ACC112 (cell line): ENCODE measurements at regions not wholly inside any gene's neighbourhood (a gene's known extent, or its start where the extent isn't known, plus 50 kb on each side); places are given as distances from the start of the nearest gene placed in this dataset.

Experiments
- H2AFZ ChIP-seq: fragments of 200-600 bp; sonication (generic); one replicate; pipeline ENCODE4 v1.6.0; 2017; ENCODE audit warnings: antibody characterized with exemption, low read length; ENCODE audit not compliant: unreplicated experiment
- H3K27ac ChIP-seq: fragments of 200-600 bp; sonication (generic); 2 replicates; pipeline ENCODE4 v1.5.1; 2014; ENCODE audit warnings: low read depth, mild to moderate bottlenecking, antibody characterized with exemption, low read length, moderate library complexity
- H3K27me3 ChIP-seq: fragments of 200-600 bp; sonication (generic); 2 replicates; pipeline ENCODE4 v1.6.1; 2014; ENCODE audit warnings: mild to moderate bottlenecking, antibody characterized with exemption, low read length, moderate library complexity, mixed read lengths; ENCODE audit not compliant: insufficient read depth
- H3K36me3 ChIP-seq: fragments of 200-600 bp; sonication (generic); 2 replicates; pipeline ENCODE4 v1.6.1; 2016; ENCODE audit warnings: mild to moderate bottlenecking, antibody characterized with exemption, low read length, moderate library complexity, mixed read lengths; ENCODE audit not compliant: insufficient read depth
- H3K4me1 ChIP-seq: fragments of 200-600 bp; sonication (generic); one replicate; pipeline ENCODE4 v1.6.1; 2016; ENCODE audit warnings: low read length, mixed read lengths; ENCODE audit not compliant: insufficient read depth, unreplicated experiment, control insufficient read depth
- H3K4me3 ChIP-seq: fragments of 200-600 bp; sonication (generic); 2 replicates; pipeline ENCODE4 v1.5.1; 2014; ENCODE audit warnings: mild to moderate bottlenecking, low read depth, low read length
- H3K79me2 ChIP-seq: fragments of 200-600 bp; sonication (generic); one replicate; pipeline ENCODE4 v1.6.0; 2016; ENCODE audit warnings: low read length; ENCODE audit not compliant: control insufficient read depth, unreplicated experiment, insufficient read depth

- no peak overlapping the region for H3K27ac ChIP-seq
- no peak overlapping the region for H2AFZ ChIP-seq
- no peaks in the 10 kb centered on the region for H3K79me2 ChIP-seq
Measured at GRCh38 chr4:27181693-27182092, 321.1 kb downstream of the STIM2 start.

GRCh38 chr4:27182211-27182610 is 321.6 kb downstream of the STIM2 start:
- no peak overlapping the region for H3K4me3 ChIP-seq
- H3K79me2 ChIP-seq: no peaks in the 10 kb centered on the region
- no peak overlapping the region for H3K27ac ChIP-seq
- no peaks in the 10 kb centered on the region for H3K27me3 ChIP-seq
- no peak overlapping the region for H2AFZ ChIP-seq
- no peaks in the 10 kb centered on the region for H3K4me1 ChIP-seq
- H3K36me3 ChIP-seq: no peaks in the 10 kb centered on the region

More at GRCh38 chr4:27181693-27182092, 321.1 kb downstream of the STIM2 start:
- H3K4me3 ChIP-seq: no peak overlapping the region
- H3K27me3 ChIP-seq: no peaks in the 10 kb centered on the region
- H3K4me1 ChIP-seq: no peaks in the 10 kb centered on the region
- H3K36me3 ChIP-seq: no peaks in the 10 kb centered on the region

GRCh38 chr4:27184508-27185155 is 324.0 kb downstream of the STIM2 start:
- Histone ChIP-seq H3K27me3 (no peaks in the 10 kb centered on the region), H2AFZ (no peak overlapping the region), H3K4me1 (no peaks in the 10 kb centered on the region), H3K4me3 (no peak overlapping the region), H3K79me2 (no peaks in the 10 kb centered on the region), H3K36me3 (no peaks in the 10 kb centered on the region), H3K27ac (no peak overlapping the region)

GRCh38 chr4:27186710-27187109 is 326.1 kb downstream of the STIM2 start:
- no peaks in the 10 kb centered on the region for H3K36me3 ChIP-seq
- H3K4me3 ChIP-seq: no peak overlapping the region
- 0 out of 2 replicates have a peak, but pooled peaks cover 5% of the 10 kb centered on the region for H3K27me3 ChIP-seq
- no peak overlapping the region for H3K27ac ChIP-seq
- H3K4me1 ChIP-seq: no peaks in the 10 kb centered on the region
- H2AFZ ChIP-seq: no peak overlapping the region
- no peaks in the 10 kb centered on the region for H3K79me2 ChIP-seq

GRCh38 chr4:27187786-27188185 is 327.1 kb downstream of the STIM2 start:
- Histone ChIP-seq H3K27me3 (0 out of 2 replicates have a peak, but pooled peaks cover 5% of the 10 kb centered on the region), H3K4me1 (no peaks in the 10 kb centered on the region), H3K36me3 (no peaks in the 10 kb centered on the region), H2AFZ (no peak overlapping the region), H3K4me3 (no peak overlapping the region), H3K79me2 (no peaks in the 10 kb centered on the region), H3K27ac (no peak overlapping the region)

- no peaks in the 10 kb centered on the region for H3K4me1 ChIP-seq
- H3K4me3 ChIP-seq: no peak overlapping the region
- no peak overlapping the region for H3K27ac ChIP-seq
- 0 out of 2 replicates have a peak, but pooled peaks cover 5% of the 10 kb centered on the region for H3K27me3 ChIP-seq
- no peaks in the 10 kb centered on the region for H3K79me2 ChIP-seq
- H3K36me3 ChIP-seq: no peaks in the 10 kb centered on the region
- H2AFZ ChIP-seq: no peak overlapping the region
Measured at GRCh38 chr4:27189683-27190082, 329.0 kb downstream of the STIM2 start.

GRCh38 chr4:27191592-27191991 is 331.0 kb downstream of the STIM2 start:
- H3K27ac ChIP-seq: no peak overlapping the region
- H3K27me3 ChIP-seq: 0 out of 2 replicates have a peak, but pooled peaks cover 11% of the 10 kb centered on the region
- no peaks in the 10 kb centered on the region for H3K4me1 ChIP-seq
- H3K79me2 ChIP-seq: no peaks in the 10 kb centered on the region
- no peak overlapping the region for H3K4me3 ChIP-seq
- H3K36me3 ChIP-seq: no peaks in the 10 kb centered on the region
- H2AFZ ChIP-seq: no peak overlapping the region

GRCh38 chr4:27194599-27195176 is 334.0 kb downstream of the STIM2 start:
- H3K27ac ChIP-seq: no peak overlapping the region
- 0 out of 2 replicates have a peak, but pooled peaks cover 11% of the 10 kb centered on the region for H3K27me3 ChIP-seq
- H2AFZ ChIP-seq: no peak overlapping the region
- H3K4me3 ChIP-seq: no peak overlapping the region
- H3K79me2 ChIP-seq: no peaks in the 10 kb centered on the region
- H3K36me3 ChIP-seq: no peaks in the 10 kb centered on the region
- no peaks in the 10 kb centered on the region for H3K4me1 ChIP-seq

GRCh38 chr4:27198246-27198645 is 337.6 kb downstream of the STIM2 start:
- Histone ChIP-seq H3K36me3 (no peaks in the 10 kb centered on the region), H3K4me1 (no peaks in the 10 kb centered on the region), H3K27ac (no peak overlapping the region), H3K27me3 (peaks cover 6% of the 10 kb centered on the region; the same call in 1 of the 2 replicates), H3K79me2 (no peaks in the 10 kb centered on the region), H3K4me3 (no peak overlapping the region), H2AFZ (no peak overlapping the region)

GRCh38 chr4:27198971-27199370 is 338.3 kb downstream of the STIM2 start:
- Histone ChIP-seq H3K27ac (no peak overlapping the region), H3K36me3 (no peaks in the 10 kb centered on the region), H3K79me2 (no peaks in the 10 kb centered on the region), H3K27me3 (peaks cover 6% of the 10 kb centered on the region; the same call in 1 of the 2 replicates), H2AFZ (no peak overlapping the region), H3K4me1 (no peaks in the 10 kb centered on the region), H3K4me3 (no peak overlapping the region)

GRCh38 chr4:27206009-27206408 is 345.4 kb downstream of the STIM2 start:
- Histone ChIP-seq H3K79me2 (no peaks in the 10 kb centered on the region), H3K4me3 (no peak overlapping the region), H3K36me3 (no peaks in the 10 kb centered on the region), H3K27ac (no peak overlapping the region), H3K4me1 (no peaks in the 10 kb centered on the region), H2AFZ (no peak overlapping the region), H3K27me3 (no peaks in the 10 kb centered on the region; the same call in 1 of the 2 replicates)
